22Rv1 (cell line): ENCODE measurements at regions not wholly inside any gene's neighbourhood (a gene's known extent, or its start where the extent isn't known, plus 50 kb on each side); places are given as distances from the start of the nearest gene placed in this dataset.

Experiments used
- ZFX ChIP-seq: fragments of 450-650 bp; IDR thresholded peaks from 2 replicates; pipeline ENCODE4 v1.6.1; 2017; ENCODE audit warnings: antibody characterized with exemption, borderline replicate concordance
- TF ChIP-seq, protein P1 (sequence below): fragments of 450-650 bp; IDR thresholded peaks from 2 replicates; pipeline ENCODE4 v1.5.1; 2017; ENCODE audit warnings: mild to moderate bottlenecking

DNA sequence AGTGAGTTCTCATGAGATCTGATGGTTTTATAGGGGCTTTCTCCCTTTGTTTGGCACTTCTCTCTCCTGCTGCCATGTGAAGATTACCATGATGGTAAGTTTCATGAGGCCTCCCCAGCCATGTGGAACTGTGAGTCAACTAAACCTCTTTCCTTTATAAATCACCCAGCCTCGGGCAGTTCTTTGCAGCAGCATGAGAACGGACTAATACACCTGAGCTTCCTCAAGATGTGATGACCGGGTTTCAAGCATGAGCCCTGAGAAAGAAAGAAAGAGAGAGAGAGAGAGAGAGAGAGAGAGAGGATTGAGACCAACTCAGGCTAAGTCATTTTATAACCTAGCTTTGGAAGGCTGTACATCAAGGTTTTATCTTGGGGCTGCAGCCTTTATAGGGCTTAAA, 167.7 kb upstream of the SERPINE2 start:
- TF ChIP-seq, protein P1, sequence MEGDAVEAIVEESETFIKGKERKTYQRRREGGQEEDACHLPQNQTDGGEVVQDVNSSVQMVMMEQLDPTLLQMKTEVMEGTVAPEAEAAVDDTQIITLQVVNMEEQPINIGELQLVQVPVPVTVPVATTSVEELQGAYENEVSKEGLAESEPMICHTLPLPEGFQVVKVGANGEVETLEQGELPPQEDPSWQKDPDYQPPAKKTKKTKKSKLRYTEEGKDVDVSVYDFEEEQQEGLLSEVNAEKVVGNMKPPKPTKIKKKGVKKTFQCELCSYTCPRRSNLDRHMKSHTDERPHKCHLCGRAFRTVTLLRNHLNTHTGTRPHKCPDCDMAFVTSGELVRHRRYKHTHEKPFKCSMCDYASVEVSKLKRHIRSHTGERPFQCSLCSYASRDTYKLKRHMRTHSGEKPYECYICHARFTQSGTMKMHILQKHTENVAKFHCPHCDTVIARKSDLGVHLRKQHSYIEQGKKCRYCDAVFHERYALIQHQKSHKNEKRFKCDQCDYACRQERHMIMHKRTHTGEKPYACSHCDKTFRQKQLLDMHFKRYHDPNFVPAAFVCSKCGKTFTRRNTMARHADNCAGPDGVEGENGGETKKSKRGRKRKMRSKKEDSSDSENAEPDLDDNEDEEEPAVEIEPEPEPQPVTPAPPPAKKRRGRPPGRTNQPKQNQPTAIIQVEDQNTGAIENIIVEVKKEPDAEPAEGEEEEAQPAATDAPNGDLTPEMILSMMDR = no peak
- TF ChIP-seq ZFX = no peak
